ENCODE measurements at regions not wholly inside any gene's neighbourhood (a gene's known extent, or its start where the extent isn't known, plus 50 kb on each side); places are given as distances from the start of the nearest gene placed in this dataset.

DNA sequence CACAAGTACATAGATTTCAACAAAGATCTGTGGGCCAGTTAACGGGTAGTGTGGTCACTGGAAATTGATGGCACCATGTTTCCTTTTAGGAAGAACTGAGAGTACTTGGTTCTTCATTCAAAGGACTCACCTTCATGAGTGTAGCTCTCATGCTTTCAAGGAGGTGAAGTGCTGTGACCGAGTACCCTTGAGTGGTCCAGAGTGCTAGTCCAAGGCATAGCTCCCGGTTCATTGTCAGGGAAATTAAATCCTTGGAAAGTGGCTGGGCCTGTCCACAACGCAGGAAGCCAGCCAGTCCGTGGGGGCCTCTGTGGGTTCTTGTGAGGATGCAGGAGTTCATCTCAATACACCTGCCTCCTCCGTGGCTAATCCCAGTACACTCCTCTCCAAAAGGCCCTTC is 295.1 kb downstream of the GALR1 start:
- ChIA-PET CTCF (no interaction called here), POLR2A (no interaction called here)
- no peak for TF ChIP-seq SUZ12 (IDR thresholded peaks at IDR 0.05)
- no peak for TF ChIP-seq LEF1 (IDR thresholded peaks at IDR 0.05; ENCODE audit: borderline replicate concordance)
- TF ChIP-seq ELF4 (IDR thresholded peaks at IDR 0.05): no peak
- TF ChIP-seq FOXA1 (IDR thresholded peaks at IDR 0.05): no peak
- no peak for TF ChIP-seq CTBP1 (IDR thresholded peaks at IDR 0.05; ENCODE audit: borderline replicate concordance)
- no peak for TF ChIP-seq ZNF384 (IDR thresholded peaks at IDR 0.05)
- TF ChIP-seq BHLHE40 (IDR thresholded peaks at IDR 0.05; ENCODE audit: borderline replicate concordance): no peak
- TF ChIP-seq SP1 (IDR thresholded peaks at IDR 0.05): no peak
- DNase-seq (ENCODE audit: extremely low spot score): no peak

DNA sequence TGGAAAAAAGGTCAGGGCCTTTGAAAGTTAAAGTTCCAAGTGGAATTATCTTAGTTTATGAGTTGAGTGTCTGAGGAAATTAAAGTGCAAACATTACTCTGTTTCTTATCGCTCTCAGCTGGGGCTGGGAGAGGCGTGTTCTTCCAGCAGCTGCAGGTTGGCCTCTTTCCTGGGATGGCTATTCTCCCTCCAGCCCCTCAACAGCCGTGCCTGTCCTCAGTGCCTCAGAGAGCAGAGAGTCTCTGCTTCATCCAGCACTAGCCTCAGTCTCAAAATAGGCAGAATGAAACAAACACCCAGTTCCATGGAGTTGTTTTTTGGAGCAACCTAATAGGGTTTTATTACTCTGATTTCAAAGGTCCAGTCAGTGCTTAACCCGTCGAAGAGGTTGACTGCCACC is 298.1 kb downstream of the GALR1 start:
- DNase-seq (ENCODE audit: extremely low spot score): no peak
- CTCF ChIA-PET: no interaction called here
- no peak for TF ChIP-seq PKNOX1 (IDR thresholded peaks at IDR 0.05)
- TF ChIP-seq SUZ12 (IDR thresholded peaks at IDR 0.05): no peak
- no peak for TF ChIP-seq NFRKB (IDR thresholded peaks at IDR 0.05)
- TF ChIP-seq BHLHE40 (IDR thresholded peaks at IDR 0.05; ENCODE audit: borderline replicate concordance): no peak
- no peak for TF ChIP-seq FOXK2 (IDR thresholded peaks at IDR 0.05)
- no peak for TF ChIP-seq ARNT (IDR thresholded peaks at IDR 0.05)
- no peak for TF ChIP-seq ELF4 (IDR thresholded peaks at IDR 0.05)
- no peak for TF ChIP-seq HDGF (IDR thresholded peaks at IDR 0.05; ENCODE audit: borderline replicate concordance)
- no peak for TF ChIP-seq CTBP1 (IDR thresholded peaks at IDR 0.05; ENCODE audit: borderline replicate concordance)
- TF ChIP-seq SP1 (IDR thresholded peaks at IDR 0.05): no peak
- TF ChIP-seq FOXA1 (IDR thresholded peaks at IDR 0.05): no peak
- no peak for TF ChIP-seq L3MBTL2 (conservative IDR thresholded peaks at IDR 0.05)
- no peak for TF ChIP-seq ZNF384 (IDR thresholded peaks at IDR 0.05)
- no peak for TF ChIP-seq TARDBP (IDR thresholded peaks at IDR 0.05)
- no peak for TF ChIP-seq FOXM1 (IDR thresholded peaks at IDR 0.05; ENCODE audit: borderline replicate concordance)
- TF ChIP-seq LEF1 (IDR thresholded peaks at IDR 0.05; ENCODE audit: borderline replicate concordance): no peak
- POLR2A ChIA-PET: no interaction called here

DNA sequence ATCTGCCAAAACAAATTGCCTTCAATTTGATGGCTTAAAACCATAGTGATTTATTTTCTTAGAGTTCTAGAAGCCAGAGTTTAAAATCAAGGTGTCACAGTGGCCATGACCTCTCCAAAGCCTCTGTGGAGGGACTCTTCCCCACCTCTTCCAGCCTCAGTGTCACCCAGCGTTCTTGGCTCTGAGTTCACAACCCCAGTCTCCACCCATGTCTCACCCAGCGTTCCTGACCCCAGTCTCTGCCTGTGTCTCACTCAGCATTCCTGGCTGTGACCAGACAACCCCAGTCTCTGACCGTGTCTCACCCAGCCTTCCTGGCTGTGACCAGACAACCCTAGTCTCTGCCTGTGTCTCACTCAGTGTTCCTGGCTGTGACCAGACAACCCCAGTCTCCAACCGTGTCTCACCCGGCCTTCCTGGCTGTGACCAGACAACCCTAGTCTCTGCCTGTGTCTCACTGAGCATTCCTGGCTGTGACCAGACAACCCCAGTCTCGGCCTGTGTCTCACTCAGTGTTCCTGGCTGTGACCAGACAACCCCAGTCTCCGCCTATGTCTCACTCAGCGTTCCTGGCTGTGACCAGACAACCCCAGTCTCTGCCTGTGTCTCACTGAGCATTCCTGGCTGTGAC is 299.3 kb downstream of the GALR1 start:
- CTCF ChIA-PET: no interaction called here
- no peak for DNase-seq (ENCODE audit: extremely low spot score)
- POLR2A ChIA-PET: no interaction called here
- TF ChIP-seq FOXK2 (IDR thresholded peaks at IDR 0.05) (no peak), HDGF (IDR thresholded peaks at IDR 0.05; ENCODE audit: borderline replicate concordance) (no peak), PKNOX1 (IDR thresholded peaks at IDR 0.05) (no peak), ZNF384 (IDR thresholded peaks at IDR 0.05) (no peak), SUZ12 (IDR thresholded peaks at IDR 0.05) (no peak), LEF1 (IDR thresholded peaks at IDR 0.05; ENCODE audit: borderline replicate concordance) (no peak), FOXA1 (IDR thresholded peaks at IDR 0.05) (no peak), ARNT (IDR thresholded peaks at IDR 0.05) (no peak), L3MBTL2 (conservative IDR thresholded peaks at IDR 0.05) (no peak), TARDBP (IDR thresholded peaks at IDR 0.05) (no peak), SP1 (IDR thresholded peaks at IDR 0.05) (no peak)

DNA sequence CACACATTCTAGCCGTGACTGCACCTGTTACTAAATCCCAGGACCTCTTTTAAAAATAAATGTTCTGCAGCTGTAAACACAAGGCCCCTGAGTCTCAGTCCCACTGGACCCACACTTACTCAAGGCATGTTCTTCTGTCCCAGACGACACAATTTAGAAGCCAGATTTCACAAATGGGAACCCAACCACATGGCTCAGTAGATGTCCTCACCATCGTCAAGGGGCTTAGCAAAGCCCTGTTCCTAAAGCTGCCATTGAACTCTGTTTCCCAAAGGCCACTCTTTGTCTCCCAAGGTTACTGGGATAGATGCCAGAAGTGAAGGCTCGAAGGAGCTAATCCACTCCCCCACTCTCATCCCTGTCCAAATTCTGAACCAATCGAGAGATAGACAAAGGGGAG is 301.0 kb downstream of the GALR1 start:
- ChIA-PET POLR2A (no interaction called here), CTCF (no interaction called here)
- no peak for DNase-seq (ENCODE audit: extremely low spot score)
- TF ChIP-seq BHLHE40 (IDR thresholded peaks at IDR 0.05; ENCODE audit: borderline replicate concordance): no peak
- no peak for TF ChIP-seq TARDBP (IDR thresholded peaks at IDR 0.05)
- TF ChIP-seq L3MBTL2 (conservative IDR thresholded peaks at IDR 0.05): no peak
- TF ChIP-seq CTBP1 (IDR thresholded peaks at IDR 0.05; ENCODE audit: borderline replicate concordance): no peak

DNA sequence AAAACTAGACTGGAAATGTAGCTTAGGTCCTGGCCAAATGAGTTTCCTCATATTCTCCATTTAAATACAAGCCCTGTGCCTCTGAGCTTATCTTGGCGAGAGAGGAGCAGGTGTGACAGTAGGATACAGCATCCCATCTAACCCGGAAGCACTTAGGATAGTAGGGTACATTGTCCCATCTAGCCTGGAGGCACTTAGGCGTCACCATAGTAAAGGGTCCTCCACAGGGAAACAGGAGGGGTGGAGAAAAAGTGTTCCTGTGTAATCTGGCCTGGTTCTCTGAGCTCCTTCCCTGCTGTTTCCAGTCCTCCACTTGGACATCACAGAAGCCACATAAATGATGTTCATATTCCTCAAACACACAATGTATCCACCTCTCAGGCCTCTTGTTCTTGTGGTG is 301.4 kb downstream of the GALR1 start:
- ChIA-PET POLR2A (no interaction called here), CTCF (no interaction called here)
- no peak for DNase-seq (ENCODE audit: extremely low spot score)

GRCh38 chr18:77552945-77553344 is 303.3 kb downstream of the GALR1 start:
- no peak for DNase-seq (ENCODE audit: extremely low spot score)
- TF ChIP-seq NFRKB (IDR thresholded peaks at IDR 0.05) (no peak), FOXA1 (IDR thresholded peaks at IDR 0.05) (no peak), SUZ12 (IDR thresholded peaks at IDR 0.05) (no peak), ELF4 (IDR thresholded peaks at IDR 0.05) (no peak), HDGF (IDR thresholded peaks at IDR 0.05; ENCODE audit: borderline replicate concordance) (no peak)
- ChIA-PET POLR2A (no interaction called here), CTCF (interaction anchor here (0.5 kb wide), 1 partner anchor 418 kb away, joined by 3 read pairs; no protein-coding TSS in a partner anchor)

More for the DNA sequence above, 301.4 kb downstream of the GALR1 start:
- TF ChIP-seq FOXA1 (IDR thresholded peaks at IDR 0.05): no peak
- no peak for TF ChIP-seq SUZ12 (IDR thresholded peaks at IDR 0.05)
- TF ChIP-seq TARDBP (IDR thresholded peaks at IDR 0.05): no peak
- no peak for TF ChIP-seq PKNOX1 (IDR thresholded peaks at IDR 0.05)

- DNase-seq (ENCODE audit: extremely low spot score): no peak
- TF ChIP-seq NFRKB (IDR thresholded peaks at IDR 0.05): no peak
- TF ChIP-seq CTBP1 (IDR thresholded peaks at IDR 0.05; ENCODE audit: borderline replicate concordance): no peak
- TF ChIP-seq PKNOX1 (IDR thresholded peaks at IDR 0.05): no peak
- TF ChIP-seq SP1 (IDR thresholded peaks at IDR 0.05): no peak
- TF ChIP-seq BHLHE40 (IDR thresholded peaks at IDR 0.05; ENCODE audit: borderline replicate concordance): no peak
- TF ChIP-seq LEF1 (IDR thresholded peaks at IDR 0.05; ENCODE audit: borderline replicate concordance): no peak
- no peak for TF ChIP-seq ELF4 (IDR thresholded peaks at IDR 0.05)
- no peak for TF ChIP-seq TARDBP (IDR thresholded peaks at IDR 0.05)
- TF ChIP-seq FOXM1 (IDR thresholded peaks at IDR 0.05; ENCODE audit: borderline replicate concordance): no peak
- TF ChIP-seq HDGF (IDR thresholded peaks at IDR 0.05; ENCODE audit: borderline replicate concordance): no peak
- no peak for TF ChIP-seq ZNF384 (IDR thresholded peaks at IDR 0.05)
- ChIA-PET POLR2A (no interaction called here), CTCF (no interaction called here)
These were observed 304.4 kb downstream of the GALR1 start for GRCh38 chr18:77554061-77554460.
